ENCODE measurements at regions not wholly inside any gene's neighbourhood (a gene's known extent, or its start where the extent isn't known, plus 50 kb on each side); places are given as distances from the start of the nearest gene placed in this dataset.

- DNase-seq = no peak
- Mint-ChIP-seq H3K27ac (no peak overlapping the region), H3K4me1 (ENCODE audit: low read depth) (peaks cover 10% of the 10 kb centered on the region; the same call in 1 of the 2 replicates), H3K9me3 (no peaks in the 10 kb centered on the region), H3K4me3 (no peak overlapping the region), H3K36me3 (ENCODE audit: low read depth) (no peaks in the 10 kb centered on the region), H3K27me3 (ENCODE audit: insufficient read depth) (peaks cover 4% of the 10 kb centered on the region; the same call in 1 of the 2 replicates)
- TF ChIP-seq, protein P1, sequence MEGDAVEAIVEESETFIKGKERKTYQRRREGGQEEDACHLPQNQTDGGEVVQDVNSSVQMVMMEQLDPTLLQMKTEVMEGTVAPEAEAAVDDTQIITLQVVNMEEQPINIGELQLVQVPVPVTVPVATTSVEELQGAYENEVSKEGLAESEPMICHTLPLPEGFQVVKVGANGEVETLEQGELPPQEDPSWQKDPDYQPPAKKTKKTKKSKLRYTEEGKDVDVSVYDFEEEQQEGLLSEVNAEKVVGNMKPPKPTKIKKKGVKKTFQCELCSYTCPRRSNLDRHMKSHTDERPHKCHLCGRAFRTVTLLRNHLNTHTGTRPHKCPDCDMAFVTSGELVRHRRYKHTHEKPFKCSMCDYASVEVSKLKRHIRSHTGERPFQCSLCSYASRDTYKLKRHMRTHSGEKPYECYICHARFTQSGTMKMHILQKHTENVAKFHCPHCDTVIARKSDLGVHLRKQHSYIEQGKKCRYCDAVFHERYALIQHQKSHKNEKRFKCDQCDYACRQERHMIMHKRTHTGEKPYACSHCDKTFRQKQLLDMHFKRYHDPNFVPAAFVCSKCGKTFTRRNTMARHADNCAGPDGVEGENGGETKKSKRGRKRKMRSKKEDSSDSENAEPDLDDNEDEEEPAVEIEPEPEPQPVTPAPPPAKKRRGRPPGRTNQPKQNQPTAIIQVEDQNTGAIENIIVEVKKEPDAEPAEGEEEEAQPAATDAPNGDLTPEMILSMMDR (IDR thresholded peaks at IDR 0.05) = no peak
These were observed 160.6 kb downstream of the BCOR start for GRCh38 chrX:39936886-39937770.

- Mint-ChIP-seq H3K9me3 (no peaks in the 10 kb centered on the region), H3K4me1 (ENCODE audit: low read depth) (peaks cover 10% of the 10 kb centered on the region; the same call in 1 of the 2 replicates), H3K27me3 (ENCODE audit: insufficient read depth) (peaks cover 5% of the 10 kb centered on the region; the same call in 1 of the 2 replicates), H3K36me3 (ENCODE audit: low read depth) (no peaks in the 10 kb centered on the region), H3K27ac (no peak overlapping the region), H3K4me3 (no peak overlapping the region)
- no peak for DNase-seq
- TF ChIP-seq, protein P1 (IDR thresholded peaks at IDR 0.05) = no peak
These were observed 159.3 kb downstream of the BCOR start for GRCh38 chrX:39938466-39938865.

DNA sequence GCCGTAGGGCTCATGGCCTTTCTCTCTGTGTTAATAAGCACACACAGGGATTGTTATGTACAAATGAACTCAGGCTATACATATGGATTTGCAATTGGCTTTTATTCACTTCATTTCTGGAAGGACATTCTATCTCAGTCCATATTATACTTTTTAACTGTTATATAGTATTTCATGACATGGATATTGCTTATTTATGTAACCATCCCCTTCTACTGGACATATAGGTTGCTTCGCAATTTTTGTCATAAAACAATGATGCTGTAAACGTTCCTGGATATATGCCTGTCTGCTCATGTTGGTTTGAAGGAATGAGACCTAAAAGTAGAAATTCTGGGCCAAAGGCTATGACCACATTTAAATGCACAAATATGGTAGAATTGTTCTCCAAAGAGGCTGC, 158.1 kb downstream of the BCOR start:
- peaks cover 5% of the 10 kb centered on the region; the same call in 1 of the 2 replicates for H3K27me3 Mint-ChIP-seq (ENCODE audit: insufficient read depth)
- no peak for DNase-seq
- H3K4me3 Mint-ChIP-seq = no peak overlapping the region
- no peak overlapping the region for H3K27ac Mint-ChIP-seq
- no peaks in the 10 kb centered on the region for H3K36me3 Mint-ChIP-seq (ENCODE audit: low read depth)
- H3K4me1 Mint-ChIP-seq (ENCODE audit: low read depth) = peaks cover 10% of the 10 kb centered on the region; the same call in 1 of the 2 replicates
- H3K9me3 Mint-ChIP-seq = no peaks in the 10 kb centered on the region
- TF ChIP-seq, protein P1 (IDR thresholded peaks at IDR 0.05) = no peak

DNA sequence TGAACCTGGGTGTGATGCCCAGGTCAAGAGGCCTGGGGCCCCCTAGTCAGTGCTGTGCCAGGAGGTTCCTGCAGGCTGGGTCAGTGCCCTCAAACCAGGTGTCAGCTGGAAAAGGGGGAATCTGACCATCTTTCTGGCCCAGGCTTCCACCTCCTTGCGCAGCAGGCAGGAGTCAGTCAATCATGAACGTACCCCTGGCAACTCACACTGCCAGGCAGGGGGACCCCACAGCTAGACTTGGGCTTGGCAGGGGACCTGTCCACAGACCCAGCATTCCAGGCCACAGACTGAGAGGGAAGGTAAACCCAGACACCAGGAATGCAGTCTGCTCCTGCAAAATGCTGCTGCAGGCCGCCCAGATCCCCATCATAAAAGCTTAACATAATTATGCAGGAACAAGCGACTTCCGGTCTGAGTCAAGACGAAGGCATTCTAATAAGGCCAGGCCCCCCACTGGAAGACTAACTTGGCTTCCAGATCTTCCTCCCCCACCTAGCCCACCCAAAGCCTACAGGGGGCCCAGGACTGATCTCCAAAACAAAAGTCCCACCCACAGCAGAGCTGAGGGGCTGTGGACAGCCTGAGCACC, 156.3 kb downstream of the BCOR start:
- TF ChIP-seq, protein P1 (IDR thresholded peaks at IDR 0.05) = no peak
- Mint-ChIP-seq H3K27ac (no peak overlapping the region; the same call in 1 of the 2 replicates), H3K9me3 (no peaks in the 10 kb centered on the region), H3K4me1 (ENCODE audit: low read depth) (peaks cover 11% of the 10 kb centered on the region), H3K36me3 (ENCODE audit: low read depth) (no peaks in the 10 kb centered on the region), H3K27me3 (ENCODE audit: insufficient read depth) (peaks cover 4% of the 10 kb centered on the region; the same call in 1 of the 2 replicates), H3K4me3 (no peak overlapping the region)
- no peak for DNase-seq

DNA sequence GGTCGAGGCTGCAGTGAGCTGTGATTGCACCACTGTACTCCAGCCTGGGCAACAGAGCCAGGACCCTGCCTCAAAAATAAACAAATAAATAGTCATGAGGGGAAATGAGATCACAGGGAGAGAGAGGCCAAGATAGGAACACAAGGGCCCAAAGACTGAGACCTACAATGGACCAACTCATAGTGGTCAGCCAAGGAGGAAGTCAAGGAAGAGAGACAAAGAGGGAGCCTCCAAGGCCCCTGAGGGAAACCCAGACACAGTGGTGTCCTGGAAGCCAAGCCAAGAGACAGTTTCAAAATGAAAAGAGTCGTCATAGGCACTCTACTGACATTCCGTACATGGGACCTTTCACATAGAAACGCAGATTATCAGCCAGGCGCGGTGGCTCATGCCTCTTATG, 153.3 kb downstream of the BCOR start:
- Mint-ChIP-seq H3K27me3 (ENCODE audit: insufficient read depth) (peaks cover 2% of the 10 kb centered on the region; the same call in 1 of the 2 replicates), H3K4me3 (no peak overlapping the region)
- no peak for DNase-seq

More for the DNA sequence above, 153.3 kb downstream of the BCOR start:
- Mint-ChIP-seq H3K36me3 (ENCODE audit: low read depth) (no peaks in the 10 kb centered on the region), H3K4me1 (ENCODE audit: low read depth) (peaks cover 25% of the 10 kb centered on the region), H3K27ac (no peak overlapping the region), H3K9me3 (no peaks in the 10 kb centered on the region)
- TF ChIP-seq, protein P1 (IDR thresholded peaks at IDR 0.05) = no peak

Data from HFFc6 (cell line).